ENCODE measurements at regions not wholly inside any gene's neighbourhood (a gene's known extent, or its start where the extent isn't known, plus 50 kb on each side); places are given as distances from the start of the nearest gene placed in this dataset.

GRCh38 chr2:186229265-186229664 lies 256.8 kb upstream of the ZC3H15 start:
- intact Hi-C loops (cut with DNase I) = no loop called here
- DNase-seq (no peak), ATAC-seq (ENCODE audit: poor library complexity) (no peak)

- DNase-seq (no peak), ATAC-seq (ENCODE audit: poor library complexity) (no peak)
- intact Hi-C loops (cut with DNase I) = no loop called here
These were observed 244.2 kb upstream of the ZC3H15 start for GRCh38 chr2:186241874-186242273.

GRCh38 chr2:186254759-186255158 lies 231.3 kb upstream of the ZC3H15 start:
- ATAC-seq (ENCODE audit: poor library complexity) = no peak
- no peak for DNase-seq
- intact Hi-C loops (cut with DNase I) = no loop called here

- ATAC-seq (ENCODE audit: poor library complexity) (no peak), DNase-seq (no peak)
- intact Hi-C loops (cut with DNase I) = no loop called here
These were observed 230.2 kb upstream of the ZC3H15 start for GRCh38 chr2:186255823-186256222.

GRCh38 chr2:186256540-186256939 lies 229.5 kb upstream of the ZC3H15 start:
- ATAC-seq (ENCODE audit: poor library complexity) (peak; percentile 62), DNase-seq (no peak)
- intact Hi-C loops (cut with DNase I) = no loop called here

- intact Hi-C loops (cut with DNase I) = no loop called here
- ATAC-seq (ENCODE audit: poor library complexity) (no peak), DNase-seq (no peak)
These were observed 222.3 kb upstream of the ZC3H15 start for GRCh38 chr2:186263673-186264250.

- intact Hi-C loops (cut with DNase I) = no loop called here
- DNase-seq (no peak), ATAC-seq (ENCODE audit: poor library complexity) (no peak)
These were observed 216.5 kb upstream of the ZC3H15 start for GRCh38 chr2:186269536-186269935.

- intact Hi-C loops (cut with DNase I) = no loop called here
- DNase-seq (no peak), ATAC-seq (ENCODE audit: poor library complexity) (no peak)
These were observed 212.1 kb upstream of the ZC3H15 start for GRCh38 chr2:186273953-186274352.

GRCh38 chr2:186274936-186275575 lies 211.0 kb upstream of the ZC3H15 start:
- intact Hi-C loops (cut with DNase I) = no loop called here
- no peak for ATAC-seq (ENCODE audit: poor library complexity)
- no peak for DNase-seq

- ATAC-seq (ENCODE audit: poor library complexity) = no peak
- no peak for DNase-seq
These were observed 209.2 kb upstream of the ZC3H15 start for GRCh38 chr2:186276909-186277308.

GRCh38 chr2:186281726-186282125 lies 204.3 kb upstream of the ZC3H15 start:
- no peak for ATAC-seq (ENCODE audit: poor library complexity)
- DNase-seq = no peak
- intact Hi-C loops (cut with DNase I) = no loop called here

More at GRCh38 chr2:186276909-186277308, 209.2 kb upstream of the ZC3H15 start:
- intact Hi-C loops (cut with DNase I) = no loop called here

- DNase-seq (no peak), ATAC-seq (ENCODE audit: poor library complexity) (peak; percentile 31)
- intact Hi-C loops (cut with DNase I) = no loop called here
These were observed 191.7 kb upstream of the ZC3H15 start for GRCh38 chr2:186294248-186294888.

- ATAC-seq (ENCODE audit: poor library complexity) = no peak
- DNase-seq = no peak
- intact Hi-C loops (cut with DNase I) = no loop called here
These were observed 186.4 kb upstream of the ZC3H15 start for GRCh38 chr2:186299610-186300009.

GRCh38 chr2:186302263-186302662 lies 183.8 kb upstream of the ZC3H15 start:
- intact Hi-C loops (cut with DNase I) = no loop called here
- no peak for ATAC-seq (ENCODE audit: poor library complexity)
- DNase-seq = no peak

- no peak for DNase-seq
- intact Hi-C loops (cut with DNase I) = no loop called here
- no peak for ATAC-seq (ENCODE audit: poor library complexity)
These were observed 183.0 kb upstream of the ZC3H15 start for GRCh38 chr2:186303091-186303490.

GRCh38 chr2:186304064-186304463 lies 182.0 kb upstream of the ZC3H15 start:
- intact Hi-C loops (cut with DNase I) = no loop called here
- DNase-seq = no peak
- ATAC-seq (ENCODE audit: poor library complexity) = no peak

GRCh38 chr2:186306754-186307153 lies 179.3 kb upstream of the ZC3H15 start:
- intact Hi-C loops (cut with DNase I) = no loop called here
- no peak for DNase-seq
- ATAC-seq (ENCODE audit: poor library complexity) = no peak

GRCh38 chr2:186307871-186308270 lies 178.2 kb upstream of the ZC3H15 start:
- no peak for ATAC-seq (ENCODE audit: poor library complexity)

GRCh38 chr2:186308347-186308746 lies 177.7 kb upstream of the ZC3H15 start:
- ATAC-seq (ENCODE audit: poor library complexity) (no peak), DNase-seq (no peak)
- intact Hi-C loops (cut with DNase I) = no loop called here

More at GRCh38 chr2:186307871-186308270, 178.2 kb upstream of the ZC3H15 start:
- DNase-seq = no peak
- intact Hi-C loops (cut with DNase I) = no loop called here

GRCh38 chr2:186309901-186310300 lies 176.2 kb upstream of the ZC3H15 start:
- peak; percentile 57 for ATAC-seq (ENCODE audit: poor library complexity)

More at GRCh38 chr2:186309901-186310300, 176.2 kb upstream of the ZC3H15 start:
- DNase-seq = no peak
- intact Hi-C loops (cut with DNase I) = no loop called here

Data from Right ventricle myocardium superior (tissue), 1 donor.